ENCODE measurements at regions not wholly inside any gene's neighbourhood (a gene's known extent, or its start where the extent isn't known, plus 50 kb on each side); places are given as distances from the start of the nearest gene placed in this dataset.
"Not testable (repeated sequence)": the region's sequence is repeated elsewhere in the genome, so short reads cannot be mapped to it uniquely, and the experiment has no call there.

DNA sequence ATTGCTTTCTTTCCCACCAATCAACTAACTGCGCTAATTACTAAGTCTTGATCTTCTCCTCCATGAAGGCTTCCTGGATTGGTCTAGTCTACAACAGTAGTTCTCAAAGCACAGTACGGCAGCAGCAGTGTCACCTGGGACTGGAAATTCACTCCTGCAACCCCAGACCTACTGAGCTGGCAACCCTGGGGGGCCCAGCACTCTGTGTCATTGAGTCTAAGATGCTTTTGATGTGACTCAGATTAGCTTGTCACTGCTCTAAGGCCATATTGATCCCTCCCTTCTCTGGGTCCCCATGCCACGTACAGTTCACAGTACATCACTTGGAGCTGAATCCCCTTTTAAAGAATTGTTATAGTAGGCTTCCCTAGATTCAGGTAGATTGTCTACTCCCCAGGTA, 65.7 kb upstream of the KMT2C start:
- DNase-seq: no peak

GRCh38 chr7:152499969-152500368, 64.2 kb upstream of the KMT2C start:
- DNase-seq: not testable (repeated sequence)

GRCh38 chr7:152495867-152496266, 60.1 kb upstream of the KMT2C start:
- DNase-seq: no peak

- no peak for DNase-seq
These were observed 57.1 kb upstream of the KMT2C start for GRCh38 chr7:152492952-152493351.

GRCh38 chr7:152489044-152489443, 53.2 kb upstream of the KMT2C start:
- no peak for DNase-seq

GRCh38 chr7:152486968-152487367, 51.2 kb upstream of the KMT2C start:
- DNase-seq: no peak

DNA sequence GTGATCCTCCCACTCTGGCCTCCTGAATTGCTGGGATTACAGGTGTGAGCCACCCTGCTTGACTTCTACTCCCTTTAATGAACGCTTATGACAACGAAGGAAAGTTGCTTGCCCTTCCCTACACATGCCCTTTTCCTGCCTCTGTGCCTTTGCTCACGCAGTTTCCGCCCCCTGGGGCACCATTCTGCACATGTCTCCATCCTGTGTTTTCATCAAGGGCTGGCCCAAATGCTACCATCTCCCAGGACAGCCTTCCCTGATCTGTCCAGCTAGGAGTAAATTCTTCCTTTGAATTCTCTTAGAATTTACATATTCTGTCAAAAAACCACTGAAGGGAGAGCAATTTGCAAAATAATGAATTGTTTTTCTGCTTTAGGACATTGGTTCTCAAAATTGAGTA, 50.0 kb upstream of the KMT2C start:
- no peak for DNase-seq
